ENCODE measurements at regions not wholly inside any gene's neighbourhood (a gene's known extent, or its start where the extent isn't known, plus 50 kb on each side); places are given as distances from the start of the nearest gene placed in this dataset.

DNA sequence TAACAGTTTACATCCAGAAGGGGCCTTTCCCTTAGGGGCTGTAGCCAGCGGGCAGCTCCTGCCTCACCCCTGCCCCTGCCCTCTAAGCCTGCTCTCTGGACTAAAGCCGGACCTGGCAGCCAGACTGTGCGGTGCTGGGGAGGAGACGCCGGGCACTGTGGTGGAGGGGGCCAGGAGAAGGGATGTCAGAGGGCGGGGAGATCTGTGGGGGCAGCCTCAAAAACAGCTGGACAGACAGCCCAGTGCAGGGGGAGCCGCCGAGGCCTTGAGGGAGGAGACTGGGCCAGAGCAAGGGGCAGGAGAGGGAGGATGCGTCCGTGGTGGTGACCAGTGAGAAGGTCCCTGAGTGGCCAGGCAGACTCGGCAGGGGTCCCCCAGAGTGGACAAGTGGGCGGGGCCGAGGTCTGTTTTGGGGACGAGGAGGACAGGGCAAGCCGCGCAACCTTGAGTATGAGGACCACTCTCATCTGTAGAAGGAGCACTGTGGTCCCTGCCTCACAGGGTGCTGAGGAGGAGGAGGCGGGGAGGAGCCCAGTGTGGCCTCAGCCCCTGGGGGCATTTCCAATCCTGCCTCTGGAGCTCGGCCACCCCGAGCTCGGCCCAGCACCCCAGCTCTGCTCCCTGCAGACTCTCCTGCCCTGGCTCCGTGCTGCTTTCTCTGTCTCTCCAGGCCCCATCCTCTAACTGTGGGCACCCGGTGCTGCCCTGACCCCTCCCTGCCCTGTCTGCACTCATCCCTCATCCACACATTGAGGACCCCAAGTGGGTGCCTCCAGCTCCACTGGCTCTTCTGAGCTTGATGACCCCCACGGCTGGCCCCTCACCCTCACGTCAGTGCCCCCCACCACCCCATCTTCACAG, 59.2 kb upstream of the NKX1-1 start:
- Mint-ChIP-seq H3K4me1 (ENCODE audit: low read depth) (no peaks in the 10 kb centered on the region), H3K4me3 (no peak overlapping the region), H3K27me3 (ENCODE audit: low read depth) (no peaks in the 10 kb centered on the region), H3K36me3 (ENCODE audit: low read depth) (no peaks in the 10 kb centered on the region), H3K9me3 (peaks cover 13% of the 10 kb centered on the region), H3K27ac (no peak overlapping the region)

- H3K27ac Mint-ChIP-seq: no peak overlapping the region
Observed at GRCh38 chr4:1464581-1465171, 58.4 kb upstream of the NKX1-1 start.

GRCh38 chr4:1463927-1464540, 57.8 kb upstream of the NKX1-1 start:
- H3K36me3 Mint-ChIP-seq (ENCODE audit: low read depth): no peaks in the 10 kb centered on the region
- peaks cover 13% of the 10 kb centered on the region for H3K9me3 Mint-ChIP-seq
- no peaks in the 10 kb centered on the region for H3K4me1 Mint-ChIP-seq (ENCODE audit: low read depth)
- no peak overlapping the region for H3K4me3 Mint-ChIP-seq
- H3K27me3 Mint-ChIP-seq (ENCODE audit: low read depth): no peaks in the 10 kb centered on the region
- no peak overlapping the region for H3K27ac Mint-ChIP-seq

More at GRCh38 chr4:1464581-1465171, 58.4 kb upstream of the NKX1-1 start:
- Mint-ChIP-seq H3K4me1 (ENCODE audit: low read depth) (no peaks in the 10 kb centered on the region), H3K4me3 (no peak overlapping the region), H3K27me3 (ENCODE audit: low read depth) (no peaks in the 10 kb centered on the region), H3K9me3 (peaks cover 13% of the 10 kb centered on the region), H3K36me3 (ENCODE audit: low read depth) (no peaks in the 10 kb centered on the region)

DNA sequence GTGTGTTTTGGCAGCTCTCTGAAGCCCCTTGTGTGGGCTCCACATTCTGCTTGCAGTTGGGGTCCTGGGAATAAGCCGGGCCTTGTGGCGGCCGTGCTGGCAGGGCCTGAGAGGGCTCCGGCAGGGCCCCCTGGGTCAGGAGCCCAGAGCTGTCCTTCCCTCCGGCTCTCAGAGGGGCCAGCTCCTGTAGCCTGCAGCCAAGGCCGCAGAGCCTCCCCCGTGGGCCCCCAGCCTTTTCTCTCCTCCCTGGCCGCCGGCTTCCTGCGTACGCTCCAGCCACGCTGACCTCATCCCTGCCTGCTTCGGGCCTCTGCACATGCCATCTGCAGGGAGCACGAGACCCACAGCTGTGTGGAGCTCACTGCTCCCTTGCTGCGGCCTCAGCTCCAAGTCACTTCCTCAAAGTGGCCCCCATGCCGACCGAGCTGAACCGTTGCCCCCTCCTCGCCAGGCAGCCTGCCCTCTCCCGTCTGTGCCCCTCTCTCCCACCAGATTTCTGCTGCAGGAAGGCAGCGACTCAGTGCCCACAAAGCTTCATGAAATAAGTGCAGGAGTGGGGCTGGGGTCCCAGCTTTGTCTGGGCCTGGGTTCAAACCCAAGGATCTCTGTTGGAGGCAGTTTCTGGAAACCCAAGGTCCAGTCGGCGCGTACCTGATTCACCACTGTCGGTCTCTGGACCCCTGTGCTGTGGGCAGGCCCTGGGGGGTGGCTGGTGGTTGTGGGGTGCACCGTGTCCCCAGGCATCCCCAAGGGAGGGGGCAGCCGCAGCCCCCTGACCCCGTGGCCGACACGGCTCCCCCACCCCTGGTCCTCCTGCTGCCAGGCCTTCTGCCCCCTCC, 57.1 kb upstream of the NKX1-1 start:
- H3K27me3 Mint-ChIP-seq (ENCODE audit: low read depth): peaks cover 4% of the 10 kb centered on the region
- H3K9me3 Mint-ChIP-seq: peaks cover 11% of the 10 kb centered on the region
- no peak overlapping the region for H3K27ac Mint-ChIP-seq
- H3K4me3 Mint-ChIP-seq: no peak overlapping the region
- H3K36me3 Mint-ChIP-seq (ENCODE audit: low read depth): no peaks in the 10 kb centered on the region
- H3K4me1 Mint-ChIP-seq (ENCODE audit: low read depth): no peaks in the 10 kb centered on the region

- Mint-ChIP-seq H3K9me3 (peaks cover 9% of the 10 kb centered on the region), H3K27me3 (ENCODE audit: low read depth) (peaks cover 8% of the 10 kb centered on the region), H3K4me3 (no peak overlapping the region), H3K4me1 (ENCODE audit: low read depth) (no peaks in the 10 kb centered on the region), H3K36me3 (ENCODE audit: low read depth) (no peaks in the 10 kb centered on the region), H3K27ac (no peak overlapping the region)
Observed at GRCh38 chr4:1462768-1463075, 56.5 kb upstream of the NKX1-1 start.

DNA sequence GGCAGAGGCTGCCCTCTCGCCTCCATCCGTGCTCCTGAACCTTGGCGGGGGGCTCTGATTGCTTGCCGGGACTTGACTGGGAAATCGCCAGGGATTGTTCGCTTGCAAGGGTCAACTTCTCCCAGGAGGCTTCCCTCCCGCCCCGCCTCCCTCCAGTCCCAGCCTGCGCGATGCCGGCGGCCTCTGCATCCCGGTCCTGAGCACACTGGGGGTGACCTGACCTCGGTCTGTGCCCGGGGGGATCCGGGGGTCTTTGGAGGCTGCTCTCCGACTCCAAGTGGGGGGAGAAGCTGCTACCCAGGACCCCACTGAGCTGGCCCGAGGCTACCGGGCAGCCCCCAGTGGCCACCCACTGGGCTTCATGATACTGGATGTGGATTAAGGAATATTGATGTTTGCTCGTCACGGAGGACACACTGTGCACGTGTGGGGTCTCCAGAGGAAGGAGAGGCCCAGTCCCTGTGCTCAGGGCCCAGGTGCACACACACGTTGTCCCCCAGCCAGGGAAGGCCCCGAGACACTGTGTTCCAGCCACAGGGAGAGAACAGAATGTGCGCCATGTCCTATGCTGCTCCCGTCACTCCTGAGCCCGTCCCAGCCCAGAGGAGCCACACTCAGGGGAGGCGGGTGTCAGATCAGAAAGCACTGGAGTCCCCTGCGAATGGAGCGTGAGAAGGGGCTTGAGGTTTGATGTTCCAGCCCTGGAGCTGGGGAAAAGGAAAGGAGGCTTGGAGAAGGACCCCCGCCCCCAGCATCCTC, 55.9 kb upstream of the NKX1-1 start:
- peaks cover 8% of the 10 kb centered on the region for H3K27me3 Mint-ChIP-seq (ENCODE audit: low read depth)

DNA sequence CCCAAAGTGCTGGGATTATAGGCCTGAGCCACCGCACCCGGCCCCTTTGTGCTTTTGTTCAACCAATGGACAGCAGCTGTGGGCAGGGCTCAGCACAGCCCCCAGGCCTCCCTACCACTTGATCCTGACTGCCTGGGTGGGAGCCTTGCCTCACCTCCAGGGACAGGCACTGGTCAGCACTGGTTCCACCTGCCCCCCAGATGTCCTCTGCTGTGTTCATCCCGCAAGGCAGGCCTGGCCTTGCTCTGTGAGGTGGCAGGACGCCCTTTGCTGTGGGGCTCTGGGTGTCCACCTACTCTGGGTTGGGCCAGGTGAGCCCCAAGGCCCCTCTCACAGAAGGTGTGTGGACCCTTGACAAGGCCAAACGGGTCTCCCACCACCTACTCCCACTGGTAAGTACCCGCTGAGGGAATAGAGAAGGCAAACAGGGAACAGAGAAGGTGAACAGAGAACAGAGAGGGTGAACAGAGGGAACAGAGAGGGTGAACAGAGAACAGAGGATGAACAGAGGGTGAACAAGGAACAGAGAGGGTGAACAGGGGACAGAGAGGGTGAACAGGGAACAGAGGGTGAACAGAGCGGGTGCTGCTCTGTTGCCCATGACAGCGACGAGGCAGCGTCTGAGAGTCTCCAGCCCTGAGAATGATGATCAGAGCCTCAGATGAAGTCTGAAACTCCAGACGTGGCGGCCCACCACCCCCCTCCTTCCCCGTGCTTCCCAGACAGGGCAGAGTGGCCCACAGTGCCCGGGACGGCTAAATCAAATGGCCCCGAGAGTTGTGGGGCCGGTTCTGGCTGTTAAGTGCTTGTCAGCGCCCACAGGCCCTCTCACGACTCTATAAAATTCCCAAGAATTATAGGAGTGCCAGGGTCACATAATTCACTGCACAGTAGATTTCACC, 55.0 kb upstream of the NKX1-1 start:
- H3K36me3 Mint-ChIP-seq (ENCODE audit: low read depth): no peaks in the 10 kb centered on the region
- peaks cover 9% of the 10 kb centered on the region for H3K9me3 Mint-ChIP-seq
- H3K27ac Mint-ChIP-seq: no peak overlapping the region
- H3K27me3 Mint-ChIP-seq (ENCODE audit: low read depth): peaks cover 8% of the 10 kb centered on the region
- H3K4me3 Mint-ChIP-seq: no peak overlapping the region
- no peaks in the 10 kb centered on the region for H3K4me1 Mint-ChIP-seq (ENCODE audit: low read depth)

More for the DNA sequence above, 55.9 kb upstream of the NKX1-1 start:
- Mint-ChIP-seq H3K27ac (no peak overlapping the region), H3K4me3 (no peak overlapping the region), H3K9me3 (peaks cover 4% of the 10 kb centered on the region), H3K4me1 (ENCODE audit: low read depth) (no peaks in the 10 kb centered on the region), H3K36me3 (ENCODE audit: low read depth) (no peaks in the 10 kb centered on the region)

GRCh38 chr4:1459722-1460511, 53.7 kb upstream of the NKX1-1 start:
- Mint-ChIP-seq H3K4me1 (ENCODE audit: low read depth) (no peaks in the 10 kb centered on the region), H3K36me3 (ENCODE audit: low read depth) (no peaks in the 10 kb centered on the region), H3K9me3 (peaks cover 9% of the 10 kb centered on the region), H3K4me3 (no peak overlapping the region), H3K27me3 (ENCODE audit: low read depth) (peaks cover 8% of the 10 kb centered on the region), H3K27ac (no peak overlapping the region)

- peaks cover 8% of the 10 kb centered on the region for H3K27me3 Mint-ChIP-seq (ENCODE audit: low read depth)
- peaks cover 9% of the 10 kb centered on the region for H3K9me3 Mint-ChIP-seq
- H3K36me3 Mint-ChIP-seq (ENCODE audit: low read depth): no peaks in the 10 kb centered on the region
- no peak overlapping the region for H3K27ac Mint-ChIP-seq
- no peak overlapping the region for H3K4me3 Mint-ChIP-seq
- no peaks in the 10 kb centered on the region for H3K4me1 Mint-ChIP-seq (ENCODE audit: low read depth)
Observed at GRCh38 chr4:1459081-1459721, 53.0 kb upstream of the NKX1-1 start.

DNA sequence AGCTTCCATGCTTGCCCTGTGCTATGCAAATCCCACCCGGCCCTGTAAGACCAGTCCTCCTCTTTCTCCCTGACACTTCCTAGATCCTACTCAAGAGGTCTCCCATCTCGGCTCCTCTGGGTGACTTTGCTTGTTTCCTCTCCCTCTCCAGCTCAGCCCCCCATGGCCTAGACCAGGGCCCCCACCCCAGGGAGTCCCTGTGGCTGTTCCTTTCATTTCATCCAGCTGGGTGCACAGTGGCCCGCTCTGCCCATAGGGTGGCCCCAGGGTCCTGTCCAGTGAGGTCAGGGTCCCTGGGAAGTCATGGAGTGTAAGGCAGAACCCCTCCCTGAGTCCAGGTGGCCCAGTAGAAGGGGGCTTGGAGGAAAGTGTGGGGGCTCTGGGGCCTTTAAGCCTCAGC, 52.3 kb upstream of the NKX1-1 start:
- no peak overlapping the region for H3K4me3 Mint-ChIP-seq
- H3K9me3 Mint-ChIP-seq: peaks cover 14% of the 10 kb centered on the region

More for the DNA sequence above, 52.3 kb upstream of the NKX1-1 start:
- H3K36me3 Mint-ChIP-seq (ENCODE audit: low read depth): no peaks in the 10 kb centered on the region
- no peak overlapping the region for H3K27ac Mint-ChIP-seq
- peaks cover 8% of the 10 kb centered on the region for H3K27me3 Mint-ChIP-seq (ENCODE audit: low read depth)
- H3K4me1 Mint-ChIP-seq (ENCODE audit: low read depth): no peaks in the 10 kb centered on the region
